ENCODE measurements at regions not wholly inside any gene's neighbourhood (a gene's known extent, or its start where the extent isn't known, plus 50 kb on each side); places are given as distances from the start of the nearest gene placed in this dataset.

GRCh38 chr14:40413136-40413535 is 980.9 kb upstream of the FBXO33 start:
- no peak for DNase-seq
- no peak for TF ChIP-seq CTCF (IDR thresholded peaks at IDR 0.05; ENCODE audit: low read depth, low read length)
- Histone ChIP-seq H3K36me3 (no peaks in the 10 kb centered on the region), H3K9me3 (ENCODE audit: severe bottlenecking) (no peaks in the 10 kb centered on the region), H3K27me3 (ENCODE audit: insufficient read depth, low read depth, severe bottlenecking) (peaks cover 17% of the 10 kb centered on the region), H3K4me3 (ENCODE audit: low read depth, low read length) (no peak overlapping the region), H3K27ac (no peak overlapping the region)

- no peak for TF ChIP-seq CTCF (IDR thresholded peaks at IDR 0.05; ENCODE audit: low read depth, low read length)
- H3K36me3 ChIP-seq = no peaks in the 10 kb centered on the region
These were observed 978.5 kb upstream of the FBXO33 start for GRCh38 chr14:40410708-40411107.

GRCh38 chr14:40402957-40403356 is 970.7 kb upstream of the FBXO33 start:
- H3K4me3 ChIP-seq (ENCODE audit: low read depth, low read length) = no peak overlapping the region
- no peaks in the 10 kb centered on the region for H3K9me3 ChIP-seq (ENCODE audit: severe bottlenecking)
- no peak for DNase-seq
- no peak overlapping the region for H3K27ac ChIP-seq
- TF ChIP-seq CTCF (IDR thresholded peaks at IDR 0.05; ENCODE audit: low read depth, low read length) = no peak
- no peaks in the 10 kb centered on the region for H3K27me3 ChIP-seq (ENCODE audit: insufficient read depth, low read depth, severe bottlenecking)
- no peaks in the 10 kb centered on the region for H3K36me3 ChIP-seq

More at GRCh38 chr14:40410708-40411107, 978.5 kb upstream of the FBXO33 start:
- no peak for DNase-seq
- no peak overlapping the region for H3K4me3 ChIP-seq (ENCODE audit: low read depth, low read length)
- H3K27me3 ChIP-seq (ENCODE audit: insufficient read depth, low read depth, severe bottlenecking) = peaks cover 12% of the 10 kb centered on the region
- H3K27ac ChIP-seq = no peak overlapping the region
- H3K9me3 ChIP-seq (ENCODE audit: severe bottlenecking) = no peaks in the 10 kb centered on the region

GRCh38 chr14:40398981-40399380 is 966.7 kb upstream of the FBXO33 start:
- DNase-seq = no peak
- Histone ChIP-seq H3K27ac (no peak overlapping the region), H3K9me3 (ENCODE audit: severe bottlenecking) (no peaks in the 10 kb centered on the region), H3K36me3 (no peaks in the 10 kb centered on the region), H3K4me3 (ENCODE audit: low read depth, low read length) (no peak overlapping the region), H3K27me3 (ENCODE audit: insufficient read depth, low read depth, severe bottlenecking) (no peaks in the 10 kb centered on the region)
- no peak for TF ChIP-seq CTCF (IDR thresholded peaks at IDR 0.05; ENCODE audit: low read depth, low read length)

GRCh38 chr14:40394634-40395340 is 962.6 kb upstream of the FBXO33 start:
- Histone ChIP-seq H3K27me3 (ENCODE audit: insufficient read depth, low read depth, severe bottlenecking) (peaks cover 18% of the 10 kb centered on the region), H3K36me3 (no peaks in the 10 kb centered on the region), H3K27ac (no peak overlapping the region), H3K9me3 (ENCODE audit: severe bottlenecking) (no peaks in the 10 kb centered on the region), H3K4me3 (ENCODE audit: low read depth, low read length) (no peak overlapping the region)
- TF ChIP-seq CTCF (IDR thresholded peaks at IDR 0.05; ENCODE audit: low read depth, low read length) = no peak
- no peak for DNase-seq

GRCh38 chr14:40393143-40393542 is 960.9 kb upstream of the FBXO33 start:
- H3K27me3 ChIP-seq (ENCODE audit: insufficient read depth, low read depth, severe bottlenecking) = peaks cover 31% of the 10 kb centered on the region
- no peak for DNase-seq
- no peak overlapping the region for H3K4me3 ChIP-seq (ENCODE audit: low read depth, low read length)
- TF ChIP-seq CTCF (IDR thresholded peaks at IDR 0.05; ENCODE audit: low read depth, low read length) = no peak
- H3K27ac ChIP-seq = no peak overlapping the region
- no peaks in the 10 kb centered on the region for H3K9me3 ChIP-seq (ENCODE audit: severe bottlenecking)
- H3K36me3 ChIP-seq = no peaks in the 10 kb centered on the region

Data from WERI-Rb-1 (cell line).